ENCODE measurements at regions not wholly inside any gene's neighbourhood (a gene's known extent, or its start where the extent isn't known, plus 50 kb on each side); places are given as distances from the start of the nearest gene placed in this dataset.

- TF ChIP-seq ZNF157 (tag by site-specific recombination; IDR thresholded peaks at IDR 0.05) (no peak), ZNF585B (tag by site-specific recombination; IDR thresholded peaks at IDR 0.05) (no peak), MZF1 (tag by site-specific recombination; IDR thresholded peaks at IDR 0.05; ENCODE audit: borderline replicate concordance) (no peak), ZNF138 (tag by site-specific recombination; IDR thresholded peaks at IDR 0.05; ENCODE audit: borderline replicate concordance) (no peak), ZNF140 (tag by site-specific recombination; IDR thresholded peaks at IDR 0.05) (no peak)
These were observed 267.1 kb downstream of the CYRIA start (continued) for GRCh38 chr2:16398486-16399043.

- Histone ChIP-seq H3K4me3 (ENCODE audit: low read depth, low read length) (no peak overlapping the region), H3K9me3 (ENCODE audit: control insufficient read depth, insufficient read depth, low read depth, low read length) (no peaks in the 10 kb centered on the region), H3K27ac (ENCODE audit: extremely low read depth, low read depth, low read length) (no peak overlapping the region), H3K36me3 (ENCODE audit: control insufficient read depth in 2 of 2, insufficient read depth in 1 of 2, low read length in 2 of 2) (no peaks in the 10 kb centered on the region), H3K4me1 (ENCODE audit: control insufficient read depth, insufficient read depth, low read length) (no peaks in the 10 kb centered on the region)
- ChIA-PET CTCF (no interaction called here), POLR2A (no interaction called here)
- TF ChIP-seq ZNF610 (tag by site-specific recombination; IDR thresholded peaks at IDR 0.05; ENCODE audit: borderline replicate concordance) (no peak), ZSCAN23 (tag by site-specific recombination; IDR thresholded peaks at IDR 0.05) (no peak), BCL11B (tag by site-specific recombination; IDR thresholded peaks at IDR 0.05; ENCODE audit: low read depth) (no peak), ZNF792 (tag by site-specific recombination; IDR thresholded peaks at IDR 0.05) (no peak), IKZF3 (tag by site-specific recombination; IDR thresholded peaks at IDR 0.05) (no peak), ZNF518A (tag by site-specific recombination; conservative IDR thresholded peaks at IDR 0.05; ENCODE audit: low read depth) (no peak), ZSCAN18 (tag by site-specific recombination; IDR thresholded peaks at IDR 0.05) (no peak), ZNF548 (tag by site-specific recombination; IDR thresholded peaks at IDR 0.05) (no peak), ZNF561 (tag by site-specific recombination; IDR thresholded peaks at IDR 0.05; ENCODE audit: borderline replicate concordance) (no peak), ZNF175 (tag by site-specific recombination; IDR thresholded peaks at IDR 0.05) (no peak), ZNF426 (tag by site-specific recombination; IDR thresholded peaks at IDR 0.05) (no peak), ZNF639 (tag by site-specific recombination; IDR thresholded peaks at IDR 0.05) (no peak), ZNF510 (tag by site-specific recombination; IDR thresholded peaks at IDR 0.05; ENCODE audit: insufficient replicate concordance) (no peak)
- TF ChIP-seq, protein P1, sequence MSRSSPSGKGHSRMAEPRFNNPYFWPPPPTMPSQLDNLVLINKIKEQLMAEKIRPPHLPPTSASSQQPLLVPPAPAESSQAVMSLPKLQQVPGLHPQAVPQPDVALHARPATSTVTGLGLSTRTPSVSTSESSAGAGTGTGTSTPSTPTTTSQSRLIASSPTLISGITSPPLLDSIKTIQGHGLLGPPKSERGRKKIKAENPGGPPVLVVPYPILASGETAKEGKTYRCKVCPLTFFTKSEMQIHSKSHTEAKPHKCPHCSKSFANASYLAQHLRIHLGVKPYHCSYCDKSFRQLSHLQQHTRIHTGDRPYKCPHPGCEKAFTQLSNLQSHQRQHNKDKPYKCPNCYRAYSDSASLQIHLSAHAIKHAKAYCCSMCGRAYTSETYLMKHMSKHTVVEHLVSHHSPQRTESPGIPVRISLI (tag by site-specific recombination; IDR thresholded peaks at IDR 0.05): no peak
These were observed 267.8 kb downstream of the CYRIA start for GRCh38 chr2:16397681-16398475.
